GM21515 (cell line): ENCODE measurements at regions not wholly inside any gene's neighbourhood (a gene's known extent, or its start where the extent isn't known, plus 50 kb on each side); places are given as distances from the start of the nearest gene placed in this dataset.

Source experiments
- ATAC-seq: cut with Tn5 transposase; IDR thresholded peaks from one replicate; pipeline ENCODE4 v1.9.1; 2021; ENCODE audit not compliant: unreplicated experiment

- ATAC-seq: no peak
Measured at GRCh38 chrX:110408949-110409588, 50.4 kb downstream of the RTL9 start.

DNA sequence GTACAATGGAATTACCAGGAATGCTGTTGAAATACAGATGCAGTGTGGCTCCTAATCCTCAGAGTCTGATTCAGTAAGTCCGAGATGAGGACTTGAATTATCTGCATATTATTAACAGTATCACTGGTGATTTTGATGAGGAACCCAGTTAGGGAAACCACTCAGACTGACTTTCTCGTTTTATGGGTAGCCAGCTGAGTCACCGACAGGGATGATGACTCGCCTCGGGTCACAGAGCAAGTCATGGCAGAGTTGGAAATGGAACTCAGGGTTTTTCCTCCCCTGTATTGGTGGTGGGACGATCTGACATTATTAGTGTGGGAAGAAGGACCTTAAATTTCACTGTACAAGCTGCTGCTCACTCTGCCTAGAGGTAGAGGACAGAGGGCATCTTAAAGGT, 51.3 kb downstream of the RTL9 start:
- ATAC-seq: no peak

- no peak for ATAC-seq
Measured at GRCh38 chrX:110410603-110411002, 52.0 kb downstream of the RTL9 start.

- ATAC-seq: peak; percentile 67
Measured at GRCh38 chrX:110412971-110413726, 54.5 kb downstream of the RTL9 start.

GRCh38 chrX:110413727-110414124, 55.1 kb downstream of the RTL9 start:
- no peak for ATAC-seq

DNA sequence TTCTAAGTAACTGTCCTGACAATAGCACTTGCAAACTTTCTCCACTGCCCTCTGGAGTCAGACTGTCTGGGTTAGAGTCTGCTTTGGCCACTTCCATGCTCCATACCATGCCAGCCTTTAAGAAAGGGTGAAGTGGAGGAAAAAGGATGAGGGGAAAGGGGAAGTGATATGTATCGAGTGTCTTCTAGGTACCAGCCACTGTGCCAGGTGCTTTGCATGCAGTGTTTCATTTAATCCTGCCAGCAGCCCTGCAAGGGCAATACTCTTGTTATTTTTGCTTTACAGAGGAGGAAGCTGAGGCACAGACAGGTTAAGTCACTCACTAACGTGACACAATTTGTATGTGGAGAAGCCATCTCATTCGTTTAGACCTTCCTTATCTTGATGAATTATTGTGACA, 55.6 kb downstream of the RTL9 start:
- ATAC-seq: no peak

DNA sequence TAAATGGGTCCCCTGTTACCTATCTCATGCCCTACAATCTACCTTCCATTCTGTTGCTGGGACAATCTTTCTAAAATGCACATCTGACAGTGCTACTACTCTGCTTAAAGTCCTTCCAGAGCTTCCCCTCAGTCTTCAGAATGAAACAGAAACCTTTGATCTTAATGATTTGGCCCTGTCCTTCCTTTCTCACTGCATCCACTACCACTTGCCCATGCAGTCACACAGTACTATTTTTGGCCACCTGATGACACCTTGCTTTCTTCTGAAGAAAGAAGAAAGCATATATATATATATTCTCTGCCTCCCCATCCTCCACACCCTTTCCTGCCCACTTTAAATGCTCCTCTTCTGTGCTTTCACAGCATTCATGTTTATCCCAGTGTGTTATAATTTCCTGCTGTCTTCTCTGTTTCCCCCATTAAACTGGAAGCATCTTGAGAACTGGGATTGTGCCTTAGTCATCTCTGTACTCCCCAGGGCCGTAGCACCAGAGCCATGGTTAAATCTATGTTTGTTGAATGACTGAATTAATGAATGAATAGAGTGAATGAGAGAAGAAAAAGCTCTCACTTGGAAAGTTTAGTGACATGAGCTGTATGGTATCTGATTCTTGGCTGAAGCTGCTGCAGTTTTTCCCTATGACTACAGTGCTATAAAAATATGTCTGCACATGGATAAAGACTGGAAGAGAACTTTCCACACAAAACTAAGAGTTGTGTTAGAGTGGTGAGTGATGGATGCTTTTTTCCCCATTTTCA, 56.2 kb downstream of the RTL9 start:
- ATAC-seq: no peak

DNA sequence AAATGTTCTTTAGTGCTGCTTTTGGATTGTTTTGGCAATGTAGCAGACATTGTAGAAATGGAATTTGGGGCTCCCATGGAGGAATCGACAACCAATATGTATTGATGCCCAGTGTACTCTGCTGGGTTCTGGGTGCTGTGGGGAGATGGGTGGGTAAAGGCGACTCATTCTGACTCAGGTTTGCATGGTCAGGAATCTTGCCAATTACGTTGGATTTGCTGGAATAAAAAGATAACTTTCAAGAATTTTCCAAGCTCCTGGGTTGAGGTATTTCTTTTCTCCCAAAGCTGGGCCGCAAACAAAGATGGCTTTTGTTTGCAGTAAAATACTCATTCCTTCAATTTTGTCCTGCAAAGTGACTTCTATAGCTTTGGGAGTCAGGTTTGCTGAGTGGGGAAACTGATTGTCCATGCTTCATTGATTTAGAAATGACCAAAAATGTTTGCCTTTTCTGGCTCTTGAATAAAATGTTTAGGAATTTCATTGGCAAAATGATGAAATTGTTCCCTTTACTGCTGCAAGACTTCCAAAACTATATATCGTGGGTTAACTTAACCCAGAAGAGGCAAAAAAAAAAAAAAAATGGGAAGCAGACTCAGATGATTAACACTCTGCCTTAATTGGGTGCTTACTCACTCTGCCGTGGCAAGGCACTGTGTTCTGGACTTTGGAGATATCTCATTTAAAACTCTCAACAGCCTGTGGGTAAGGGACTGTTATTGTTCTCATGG, 57.0 kb downstream of the RTL9 start:
- ATAC-seq: no peak

GRCh38 chrX:110417128-110417527, 58.5 kb downstream of the RTL9 start:
- no peak for ATAC-seq

DNA sequence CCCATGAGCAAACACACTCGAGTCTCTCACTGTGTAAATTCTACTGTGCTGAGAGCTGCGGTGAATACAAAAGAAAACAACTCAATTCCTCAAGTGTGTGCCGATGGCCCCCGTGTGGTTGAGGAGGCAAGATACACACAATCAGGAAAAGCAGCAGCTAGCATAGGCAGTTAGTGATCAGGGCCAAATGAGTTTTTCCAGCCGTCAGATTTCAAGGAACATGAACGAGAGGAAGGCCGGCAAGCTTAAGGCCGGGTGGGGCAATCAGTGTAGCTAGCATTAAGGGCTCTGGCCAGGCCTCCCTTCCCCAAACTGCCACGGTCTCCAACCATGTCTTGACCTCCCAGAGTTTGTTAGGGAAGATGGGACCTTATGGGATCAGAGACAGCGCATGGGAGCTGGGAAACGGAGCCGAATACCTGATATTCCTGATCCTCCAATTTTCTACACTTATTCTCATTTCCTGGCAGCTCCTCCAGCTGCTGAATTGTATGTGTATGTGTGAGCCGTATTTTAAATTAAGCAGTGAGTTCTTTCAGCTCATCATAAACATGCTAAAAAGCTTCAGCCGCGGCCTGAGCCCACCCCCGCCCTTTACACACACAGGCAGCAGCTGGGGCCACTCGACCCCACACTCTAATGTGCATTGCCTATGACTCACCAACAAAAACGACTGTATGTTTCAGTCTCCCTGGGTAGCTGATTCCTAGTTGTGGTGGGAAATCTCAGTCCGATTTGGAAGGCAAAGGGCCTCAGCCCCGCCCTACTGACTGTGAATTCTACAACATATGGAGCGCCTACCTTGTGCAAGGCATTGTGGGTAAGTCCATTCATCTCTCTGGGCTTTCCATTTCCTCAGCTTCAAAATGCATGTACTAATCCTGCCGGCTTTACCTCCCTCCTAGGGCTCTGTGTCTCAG, 59.9 kb downstream of the RTL9 start:
- ATAC-seq: no peak

GRCh38 chrX:110419512-110419911, 60.9 kb downstream of the RTL9 start:
- ATAC-seq: no peak

GRCh38 chrX:110420771-110421499, 62.3 kb downstream of the RTL9 start:
- no peak for ATAC-seq

GRCh38 chrX:110421500-110422455, 63.1 kb downstream of the RTL9 start:
- no peak for ATAC-seq

DNA sequence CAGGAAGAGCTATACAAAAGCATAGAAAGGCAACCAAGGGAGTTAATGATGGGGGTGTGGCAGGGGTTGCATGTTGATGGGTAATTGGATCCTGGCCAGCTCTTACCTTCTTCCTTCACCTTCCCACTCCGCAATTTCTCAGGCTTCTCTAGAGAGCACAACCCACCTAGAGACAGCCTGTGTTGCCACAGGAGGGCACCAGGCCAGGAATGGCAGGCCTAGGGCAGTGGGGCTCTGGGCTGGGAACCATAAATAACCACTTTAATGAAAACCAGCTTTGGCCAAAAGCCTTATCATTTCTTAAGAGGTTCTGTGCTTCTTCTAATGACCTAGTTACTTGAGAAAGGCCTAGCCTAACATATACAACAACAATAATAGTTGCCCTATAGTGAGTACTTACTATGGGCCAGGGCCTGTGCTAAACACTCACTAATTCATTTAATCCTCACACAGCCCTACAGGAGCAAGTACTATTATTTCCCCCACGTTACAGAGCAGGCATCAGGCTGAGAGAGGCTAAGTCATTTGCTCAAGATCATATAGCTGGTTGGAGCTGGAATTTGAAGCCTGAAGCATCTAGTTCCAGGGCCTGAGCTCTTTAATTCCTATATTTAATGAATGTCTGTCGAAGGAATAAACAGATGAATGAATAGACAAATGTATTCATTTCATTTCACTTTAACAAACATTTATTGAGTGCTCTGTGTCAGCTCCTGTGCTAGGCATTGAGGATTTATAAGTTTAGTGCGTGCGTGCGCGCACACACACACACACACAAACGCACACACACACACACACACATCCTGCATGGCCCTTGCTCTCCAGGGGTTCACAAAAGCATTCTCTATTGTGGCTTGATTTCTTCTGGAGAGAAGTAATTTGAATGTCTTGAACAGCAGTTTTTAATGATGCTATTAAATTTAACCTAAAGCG, 66.8 kb downstream of the RTL9 start:
- ATAC-seq: no peak

GRCh38 chrX:110426155-110426504, 67.5 kb downstream of the RTL9 start:
- ATAC-seq: no peak

DNA sequence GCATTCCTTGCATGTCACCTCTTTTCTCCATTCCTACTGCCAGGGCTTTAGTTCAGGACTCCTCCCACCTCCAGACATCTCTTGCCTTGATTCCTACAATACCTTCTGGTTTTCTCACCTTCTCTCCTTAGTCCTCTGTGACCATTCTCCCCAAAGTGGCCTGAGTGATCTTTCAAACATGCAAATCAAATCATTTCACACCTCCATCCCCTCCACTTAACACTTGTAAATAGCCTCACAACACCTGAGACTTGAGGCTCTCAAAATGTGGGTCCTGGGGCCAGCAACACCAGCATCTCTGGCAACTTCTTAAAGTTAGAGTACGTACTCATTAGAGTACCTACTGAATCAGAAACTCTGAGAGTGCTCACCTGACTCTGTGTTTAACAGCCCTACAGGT, 68.4 kb downstream of the RTL9 start:
- ATAC-seq: no peak

- no peak for ATAC-seq
Measured at GRCh38 chrX:110428144-110428543, 69.5 kb downstream of the RTL9 start.
